NCI-H69 (cell line): ENCODE measurements at regions not wholly inside any gene's neighbourhood (a gene's known extent, or its start where the extent isn't known, plus 50 kb on each side); places are given as distances from the start of the nearest gene placed in this dataset.

Experiments used
- DNase-seq: peaks from one replicate; lab custom pipeline; 2025; lab: John Stamatoyannopoulos, UW

DNA sequence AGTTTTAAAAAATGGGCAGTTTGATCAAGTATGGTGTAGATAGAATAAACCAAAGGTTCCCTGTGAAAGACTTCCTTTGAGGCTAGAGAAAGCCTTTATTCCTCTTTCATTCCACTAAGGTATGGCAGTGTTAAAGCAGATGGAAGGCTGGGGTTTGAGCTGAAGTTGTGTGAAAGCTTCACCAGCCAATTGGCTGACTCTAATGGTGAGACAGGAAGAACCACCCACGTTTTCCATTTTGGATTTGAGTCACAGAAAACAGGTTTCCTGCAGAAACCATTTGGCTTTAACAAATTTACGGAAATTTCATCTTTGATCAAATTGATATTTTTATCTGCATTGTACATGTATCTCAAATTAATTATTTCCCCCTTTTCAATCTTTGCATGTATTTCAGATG lies 455.0 kb downstream of the PCNX1 start:
- no peak for DNase-seq

DNA sequence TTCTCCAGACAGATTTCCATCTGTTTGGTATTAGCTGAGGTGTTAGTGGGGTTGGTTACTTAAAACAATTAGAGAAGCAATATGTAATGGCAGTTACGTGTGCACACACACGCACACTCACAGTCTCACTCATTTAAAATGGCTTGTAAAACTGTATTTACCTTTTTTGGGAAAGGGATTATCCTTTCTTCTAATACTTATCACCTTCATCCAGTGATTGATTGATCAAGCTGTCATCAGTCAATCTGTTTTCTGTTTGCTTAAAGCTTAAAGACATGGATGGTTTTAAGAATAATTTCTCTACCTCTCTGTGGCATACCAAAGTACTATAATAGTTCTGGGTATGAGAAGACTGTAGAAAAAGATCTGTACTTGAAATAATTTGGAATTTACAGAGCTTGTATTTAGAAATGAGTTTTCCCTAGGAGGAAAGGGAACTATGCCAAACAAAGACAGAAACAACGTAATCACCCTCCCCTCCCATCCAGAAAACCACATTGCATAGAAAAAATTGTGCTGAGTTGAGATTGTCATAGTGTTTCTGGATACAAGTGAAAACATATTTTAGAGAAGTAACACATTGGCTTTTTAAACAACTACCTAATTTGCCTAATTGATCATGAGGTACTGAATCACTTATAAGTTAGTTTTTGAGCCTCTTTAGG lies 455.8 kb downstream of the PCNX1 start:
- peak; percentile 34 for DNase-seq

DNA sequence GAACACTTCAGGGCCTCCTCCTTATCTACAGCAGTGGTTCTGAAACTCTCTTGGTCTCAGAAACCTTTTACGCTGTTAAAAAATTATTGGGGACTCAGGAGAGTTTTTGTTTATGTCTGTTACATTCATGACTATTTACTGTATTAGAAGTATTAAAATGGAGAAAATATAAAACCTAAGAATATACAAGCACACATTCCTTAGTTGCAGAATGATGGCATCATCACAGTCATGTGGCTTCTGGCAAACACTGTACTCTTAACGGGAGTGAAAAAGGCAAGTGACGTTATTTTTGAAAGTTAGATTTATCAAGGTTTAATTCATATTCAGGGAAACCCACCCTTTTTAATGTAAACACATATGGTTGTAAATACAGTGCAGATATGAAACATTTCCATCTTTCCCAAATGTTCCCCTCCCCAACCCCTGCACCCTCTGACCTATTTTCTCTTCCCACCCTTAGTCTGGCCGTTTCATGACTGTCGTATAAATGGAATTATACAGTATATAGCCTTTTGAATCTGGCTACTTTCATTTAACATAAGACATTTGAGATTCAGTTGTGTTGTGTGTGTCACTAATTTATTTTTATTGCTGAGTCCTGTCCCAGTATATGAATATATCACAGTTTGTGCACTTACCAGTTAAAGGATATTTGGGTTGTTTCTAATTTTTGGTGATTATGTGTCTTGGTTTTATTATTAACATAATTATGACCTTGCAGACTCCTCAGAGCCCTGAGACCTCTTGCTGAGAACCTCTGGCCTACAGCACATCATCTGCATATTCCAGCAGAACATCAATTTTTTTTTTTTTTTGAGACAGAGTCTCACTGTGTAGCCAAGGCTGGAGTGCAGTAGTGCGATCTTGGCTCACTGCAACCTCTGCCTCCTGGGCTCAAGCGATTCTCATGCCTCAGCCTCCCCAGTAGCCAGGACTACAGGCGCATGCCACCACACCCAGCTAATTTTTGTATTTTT lies 457.0 kb downstream of the PCNX1 start:
- no peak for DNase-seq

DNA sequence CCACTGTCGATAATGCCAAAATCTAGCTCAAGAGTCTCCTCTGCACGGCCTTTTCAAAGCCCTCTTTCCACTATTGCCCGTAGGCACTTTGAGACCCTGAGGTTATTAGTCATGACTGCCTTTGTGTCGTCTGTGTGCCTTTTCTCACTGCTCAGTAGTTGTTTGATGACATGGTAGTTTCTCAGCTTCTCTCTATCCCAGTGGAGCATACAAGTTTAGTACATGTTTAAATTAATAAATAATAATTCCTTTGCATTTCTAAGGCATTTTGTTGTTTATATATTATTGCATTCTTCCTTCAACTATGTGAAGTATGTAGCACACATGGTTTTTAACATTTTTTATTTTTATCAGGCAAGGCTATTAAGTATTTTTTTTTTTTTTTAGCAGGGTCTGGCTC lies 458.1 kb downstream of the PCNX1 start:
- DNase-seq: no peak

DNA sequence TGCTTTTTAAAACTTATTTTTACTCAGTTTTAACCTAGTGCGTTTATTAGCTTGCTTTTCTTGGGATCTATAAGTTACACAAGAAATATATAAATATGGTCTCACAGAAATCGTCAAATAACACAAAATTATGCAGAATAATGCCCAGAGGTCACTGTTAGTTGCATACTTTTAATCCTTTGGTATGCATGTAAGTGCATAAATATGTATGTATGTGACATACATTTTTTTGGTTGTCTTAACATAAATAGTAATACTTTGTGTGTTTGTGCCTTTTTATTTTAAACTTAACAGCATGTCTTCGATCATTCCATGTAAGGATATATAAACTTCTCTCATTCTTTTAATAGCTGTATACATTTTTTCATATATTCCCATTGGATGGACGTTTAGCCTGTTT lies 459.6 kb downstream of the PCNX1 start:
- no peak for DNase-seq

DNA sequence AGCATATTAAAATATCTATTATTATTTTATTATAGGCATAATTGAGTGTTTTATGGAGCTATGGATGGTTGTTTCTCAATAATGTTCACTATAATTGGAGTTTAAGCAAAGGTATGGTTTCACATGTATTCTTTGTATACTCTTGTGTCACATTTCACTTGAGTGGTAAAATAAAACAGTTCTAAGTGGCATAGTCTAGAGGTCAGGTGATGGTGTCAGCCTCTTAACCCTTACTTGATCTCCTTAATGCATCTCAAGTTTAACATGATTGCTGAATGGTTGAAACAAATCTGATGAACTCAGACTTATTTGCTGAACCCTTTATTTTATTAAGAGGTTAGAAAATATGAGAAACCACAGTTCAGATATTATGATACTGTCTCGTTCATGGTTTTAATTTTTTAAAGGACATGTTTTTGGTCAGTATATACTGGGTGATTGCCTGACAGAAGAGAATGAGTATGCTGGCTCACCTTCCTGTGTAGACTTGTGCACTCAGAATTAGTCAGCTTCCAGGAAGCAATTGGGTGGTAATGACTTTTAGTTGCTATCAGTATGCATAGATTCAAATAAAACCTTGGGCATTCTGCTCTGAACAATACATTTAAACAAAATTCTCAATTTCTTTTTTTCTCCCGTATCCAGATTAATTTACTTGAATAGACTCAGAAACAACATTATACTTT lies 464.6 kb downstream of the PCNX1 start:
- peak; percentile 17 for DNase-seq

DNA sequence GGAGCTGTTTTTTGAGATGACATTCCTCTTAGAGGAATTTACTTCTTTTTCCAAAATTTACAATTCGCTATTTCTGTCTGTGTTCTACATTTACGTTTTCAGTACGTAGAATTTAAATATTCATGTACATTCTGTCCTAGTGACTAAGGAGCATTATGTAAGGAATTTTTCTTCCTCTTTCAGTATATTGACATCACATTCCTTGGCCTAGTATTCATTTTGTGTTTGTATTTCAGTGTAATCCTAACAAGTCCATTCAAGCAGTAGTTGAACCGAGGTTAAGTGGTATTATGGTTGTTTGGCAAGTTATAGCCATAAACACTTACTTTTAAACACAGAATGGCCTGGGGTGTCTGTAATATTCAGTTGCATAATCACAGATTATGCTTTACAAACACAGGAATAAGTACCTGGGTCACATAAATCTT lies 465.2 kb downstream of the PCNX1 start:
- DNase-seq: peak; percentile 76

DNA sequence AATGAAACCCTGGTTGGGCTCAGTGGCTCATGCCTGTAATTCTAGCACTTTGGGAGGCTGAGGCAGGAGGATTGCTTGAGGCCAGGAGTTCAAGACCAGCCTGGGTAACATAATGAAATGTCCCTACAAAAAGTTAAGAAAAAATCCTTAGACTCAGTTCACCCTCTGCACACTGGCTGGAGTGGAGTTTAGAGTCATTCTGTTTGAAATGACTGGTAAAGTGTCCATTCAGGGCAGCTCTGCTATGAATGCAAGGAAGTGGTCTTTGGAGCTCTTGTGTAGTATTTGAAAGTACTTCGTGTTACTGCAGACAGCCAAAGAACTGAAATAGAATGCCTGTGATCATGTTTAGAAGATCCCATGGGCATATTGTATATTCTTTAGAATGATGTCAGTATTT lies 466.5 kb downstream of the PCNX1 start:
- peak; percentile 16 for DNase-seq

DNA sequence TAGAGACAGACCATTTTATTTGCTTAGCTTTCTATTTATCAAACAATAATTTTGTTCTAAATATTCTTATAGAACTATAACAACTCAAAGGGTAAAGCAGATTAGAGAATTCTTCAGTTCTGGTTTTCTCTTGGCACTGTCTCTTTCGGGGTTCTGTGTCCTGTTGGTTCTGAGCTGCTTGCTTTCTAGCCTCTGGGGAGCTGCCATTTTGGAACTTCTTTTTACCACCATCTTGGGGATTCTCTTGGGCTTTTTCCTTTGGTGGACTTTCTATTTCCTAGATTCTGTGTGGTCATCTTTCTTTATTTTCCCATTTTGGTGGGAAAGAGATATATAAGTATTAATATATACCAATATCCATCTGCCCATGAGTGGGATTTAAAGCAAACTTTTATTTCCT lies 467.7 kb downstream of the PCNX1 start:
- no peak for DNase-seq

DNA sequence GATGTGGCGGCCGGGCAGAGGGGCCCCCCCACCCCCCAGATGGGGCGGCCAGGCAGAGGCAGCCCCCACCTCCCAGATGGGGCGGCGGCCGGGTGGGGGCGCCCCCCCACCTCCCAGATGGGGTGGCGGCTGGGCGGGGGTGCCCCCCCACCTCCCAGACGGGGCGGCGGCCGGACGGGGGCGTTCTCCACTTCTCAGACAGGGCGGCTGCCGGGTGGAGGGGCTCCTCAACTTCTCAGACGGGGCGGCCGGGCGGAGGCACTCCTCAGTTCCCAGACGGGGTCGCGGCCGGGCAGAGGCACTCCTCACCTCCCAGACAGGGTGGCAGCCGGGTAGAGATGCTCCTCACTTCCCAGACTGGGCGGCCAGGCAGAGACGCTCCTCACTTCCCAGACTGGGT lies 469.8 kb downstream of the PCNX1 start:
- no peak for DNase-seq

DNA sequence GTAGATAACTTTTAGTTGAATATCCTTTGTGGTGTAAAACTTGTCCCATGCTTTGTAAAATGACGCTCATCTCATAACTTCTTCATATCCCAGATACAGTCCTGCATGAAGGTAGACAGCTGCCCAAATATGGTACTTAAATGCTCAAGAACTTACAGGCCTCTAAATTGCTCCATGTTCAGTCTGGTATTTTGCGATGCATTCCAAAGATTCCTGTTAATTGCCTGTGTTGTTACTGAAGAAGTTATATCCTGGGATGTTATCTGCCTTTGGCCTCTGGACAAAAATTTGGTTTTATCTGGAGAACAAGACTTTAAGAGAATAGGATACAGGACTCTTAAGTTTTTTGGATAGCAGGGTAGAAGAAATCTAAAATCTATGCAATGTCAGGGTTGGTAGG lies 473.0 kb downstream of the PCNX1 start:
- DNase-seq: no peak

DNA sequence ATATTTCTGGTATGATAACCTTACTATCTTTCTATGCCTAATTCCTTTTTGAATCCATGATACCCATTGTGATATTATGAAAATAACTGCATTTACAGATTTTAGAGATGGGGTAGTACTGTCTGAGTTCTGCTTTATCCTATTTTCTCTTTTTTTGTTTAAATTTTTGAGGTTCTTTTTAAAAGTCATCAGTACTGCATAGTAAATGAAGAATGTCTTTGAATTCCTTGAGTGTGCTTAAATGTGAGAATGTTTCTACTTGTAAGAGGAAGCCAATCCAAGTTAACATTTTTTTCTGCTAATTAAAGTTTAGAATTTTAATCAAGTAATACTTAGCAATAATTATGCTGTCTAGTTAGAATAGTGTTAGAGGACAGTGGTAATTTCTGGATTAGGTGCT lies 474.6 kb downstream of the PCNX1 start:
- DNase-seq: no peak

DNA sequence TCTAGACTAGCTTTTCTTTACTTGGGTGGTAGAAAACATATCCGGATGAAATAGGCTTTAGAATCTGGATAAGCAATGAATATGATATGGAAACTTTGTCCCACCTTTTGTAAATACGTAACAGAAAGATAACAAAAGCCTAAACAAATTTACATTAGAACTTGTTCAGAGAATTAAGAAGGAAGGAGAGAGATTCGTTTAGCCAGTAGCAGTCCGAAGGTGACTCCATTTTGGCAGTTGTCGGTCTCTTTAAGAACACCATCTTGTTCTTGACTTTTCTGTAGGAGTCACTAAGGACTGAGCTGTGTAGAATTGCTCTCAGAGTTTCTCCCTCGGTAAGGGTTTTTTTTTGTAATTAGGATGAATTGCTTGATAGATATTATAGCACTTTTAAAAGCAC lies 475.1 kb downstream of the PCNX1 start:
- no peak for DNase-seq

DNA sequence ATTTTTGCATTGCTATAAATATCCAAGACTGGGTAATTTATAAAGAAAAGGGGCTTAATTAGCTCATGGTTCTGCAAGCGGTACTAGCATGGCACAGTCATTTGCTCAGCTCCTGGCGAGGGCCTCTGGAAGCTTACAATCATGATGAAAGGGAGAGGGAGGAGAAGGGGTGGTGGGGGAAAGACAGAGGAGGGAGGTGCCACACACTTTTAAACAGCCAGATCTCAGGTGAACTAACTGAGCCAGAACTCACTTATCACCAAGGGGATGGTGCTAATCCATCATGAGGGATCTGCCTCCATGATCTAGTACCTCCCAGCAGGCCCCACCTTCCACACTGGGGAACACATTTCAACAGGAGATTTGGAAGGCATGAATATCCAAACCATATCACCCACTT lies 476.3 kb downstream of the PCNX1 start:
- DNase-seq: peak; percentile 31

DNA sequence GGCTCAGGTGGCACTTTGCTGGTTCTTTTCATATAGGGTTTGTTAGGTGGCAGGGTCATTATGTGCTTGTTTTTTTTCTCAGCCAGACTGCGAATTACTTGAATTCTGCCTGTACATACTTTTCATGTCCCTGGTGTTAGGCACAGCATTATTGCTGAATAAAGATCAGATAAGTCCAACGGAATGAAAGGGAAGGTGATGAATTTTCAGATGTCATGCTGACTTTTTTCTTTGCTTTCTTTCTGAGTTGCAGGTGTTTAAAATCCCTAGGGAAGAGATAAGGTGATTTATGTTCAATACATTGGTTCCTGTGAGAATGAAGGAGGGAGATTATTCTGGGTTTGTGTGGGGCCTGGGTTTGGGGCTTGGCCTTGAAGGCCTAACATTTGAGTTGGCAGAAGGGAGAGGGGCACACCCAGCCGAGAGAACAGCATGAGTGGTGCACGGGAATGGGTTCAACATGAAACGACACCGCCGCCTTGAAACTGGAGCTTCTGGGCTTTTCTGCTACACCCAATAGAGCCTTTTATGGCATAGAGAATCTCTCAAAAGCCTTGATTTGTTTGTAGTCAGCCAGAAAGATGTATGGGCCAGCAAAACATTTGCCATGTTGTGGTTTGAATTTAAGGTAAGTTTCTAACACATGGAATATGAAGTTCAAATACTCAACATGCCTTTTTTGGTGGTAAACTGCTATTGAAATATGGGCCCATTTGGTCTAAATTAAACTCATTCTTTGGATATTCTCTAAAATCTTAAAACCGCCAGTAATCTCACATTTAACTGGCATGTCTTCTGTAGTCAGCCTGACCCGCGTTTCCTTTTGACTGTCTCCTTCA lies 477.0 kb downstream of the PCNX1 start:
- peak; percentile 24 for DNase-seq

DNA sequence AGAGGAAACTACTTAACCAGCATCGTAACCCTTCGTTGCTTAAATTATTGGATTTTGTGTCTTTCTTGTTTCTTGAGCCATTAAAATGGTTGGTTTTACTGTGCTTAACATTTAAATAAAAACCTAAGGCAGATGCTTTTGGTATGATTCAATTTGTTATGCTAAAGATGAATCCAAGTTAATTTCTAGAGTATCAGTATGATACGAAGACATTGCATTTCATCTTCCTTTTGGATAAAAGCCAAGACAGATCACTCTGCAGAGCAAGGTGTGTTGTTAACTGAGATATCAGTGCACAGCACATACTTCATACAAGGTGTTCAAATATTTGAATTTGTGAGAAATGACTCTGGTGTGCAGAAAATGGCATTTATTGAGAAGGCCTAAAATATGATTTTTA lies 480.5 kb downstream of the PCNX1 start:
- DNase-seq: no peak

DNA sequence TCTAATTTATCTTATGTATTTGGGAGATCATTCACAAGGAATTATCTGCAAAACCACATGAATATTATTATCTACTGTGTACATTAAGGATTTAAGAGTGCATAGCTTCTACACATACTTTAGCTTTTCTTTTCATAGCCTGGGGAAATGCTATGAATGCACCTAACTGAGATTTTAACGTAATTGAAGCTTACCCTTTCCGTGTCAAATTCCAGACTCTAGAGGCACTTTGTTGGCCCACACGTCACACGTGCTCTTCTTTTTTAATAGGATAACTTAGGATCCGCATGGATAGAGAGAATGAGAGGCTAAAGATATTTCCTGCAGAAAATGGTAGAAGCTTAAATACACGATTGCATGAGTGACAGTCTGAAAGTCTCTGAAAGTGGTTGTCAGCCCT lies 481.1 kb downstream of the PCNX1 start:
- no peak for DNase-seq

DNA sequence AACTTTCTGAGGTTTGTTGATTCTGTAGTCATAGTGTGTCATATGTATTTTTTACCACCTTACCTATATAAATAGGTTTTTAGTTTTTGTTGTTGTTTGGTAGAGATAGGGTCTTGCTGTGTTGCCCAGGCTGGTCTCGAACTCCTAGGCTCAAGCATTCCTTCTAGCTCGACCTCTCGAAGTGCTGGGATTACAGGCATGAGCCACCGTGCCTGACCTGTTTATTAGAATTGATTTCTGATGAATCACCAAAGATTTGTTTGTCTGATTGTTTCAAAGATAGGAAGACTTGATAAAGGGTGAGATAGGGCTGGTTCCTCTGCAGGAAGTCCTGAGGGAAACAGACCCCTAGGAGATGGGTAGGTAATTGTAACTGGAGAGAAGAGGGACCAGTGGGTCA lies 481.6 kb downstream of the PCNX1 start:
- DNase-seq: no peak

DNA sequence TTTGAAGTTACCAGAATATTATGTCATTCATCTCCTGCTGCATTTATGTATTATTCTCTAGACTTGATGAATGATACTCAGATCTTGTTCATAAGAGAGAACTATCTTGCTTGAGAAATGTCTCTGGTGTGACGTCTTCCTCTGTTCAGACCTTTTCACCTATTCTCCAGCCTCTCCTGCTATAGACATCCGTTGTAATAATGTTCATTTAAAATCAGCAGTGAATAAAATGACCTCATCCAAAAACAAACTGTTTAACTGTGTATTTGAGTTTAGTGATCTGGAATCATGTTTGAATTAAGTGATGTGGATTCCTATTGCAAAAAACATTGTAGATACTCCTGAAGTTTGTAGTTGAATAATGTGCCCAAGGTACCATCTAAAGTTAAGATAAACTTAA lies 487.1 kb downstream of the PCNX1 start:
- DNase-seq: no peak

DNA sequence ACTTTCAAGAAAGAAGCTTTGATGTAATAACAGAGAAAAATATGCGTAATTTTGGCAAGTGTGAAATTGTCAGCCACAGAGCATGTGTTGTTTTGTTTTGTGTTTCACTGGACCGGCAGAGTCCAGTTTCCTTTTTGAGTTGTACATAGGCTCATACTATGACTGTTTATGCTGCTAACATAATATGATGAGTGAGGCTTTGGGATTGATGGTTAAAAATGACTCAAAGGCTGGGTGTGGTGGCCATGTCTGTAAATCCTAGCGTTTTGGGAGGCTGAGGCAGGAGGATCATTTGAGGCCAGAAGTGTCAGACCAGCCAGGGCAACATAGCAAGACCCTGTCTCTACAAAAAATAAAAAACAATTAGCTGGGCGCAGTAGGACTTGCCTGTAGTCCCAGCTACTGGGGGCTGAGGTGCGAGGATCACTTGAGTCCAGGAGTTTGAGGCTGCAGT lies 487.9 kb downstream of the PCNX1 start:
- no peak for DNase-seq

DNA sequence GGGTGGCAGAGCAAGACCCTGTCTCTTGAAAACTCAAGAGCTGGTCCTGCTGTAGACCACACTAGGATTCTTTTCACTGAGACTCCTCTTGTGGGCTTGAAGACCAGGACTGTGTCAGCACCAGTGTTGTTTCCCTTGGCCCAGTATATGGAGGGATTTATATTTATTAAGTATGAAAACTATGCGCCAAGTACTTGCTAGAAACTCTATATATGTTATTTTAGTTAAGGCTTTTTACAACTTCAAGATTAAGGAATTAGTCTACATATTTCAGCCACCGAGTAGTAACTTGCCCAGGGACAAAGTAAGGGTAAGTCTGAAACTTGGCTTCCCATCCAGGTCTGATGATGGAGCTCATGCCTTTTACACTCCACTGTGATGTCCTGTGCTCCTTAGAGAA lies 488.4 kb downstream of the PCNX1 start:
- no peak for DNase-seq
